ENCODE measurements at regions not wholly inside any gene's neighbourhood (a gene's known extent, or its start where the extent isn't known, plus 50 kb on each side); places are given as distances from the start of the nearest gene placed in this dataset.

DNA sequence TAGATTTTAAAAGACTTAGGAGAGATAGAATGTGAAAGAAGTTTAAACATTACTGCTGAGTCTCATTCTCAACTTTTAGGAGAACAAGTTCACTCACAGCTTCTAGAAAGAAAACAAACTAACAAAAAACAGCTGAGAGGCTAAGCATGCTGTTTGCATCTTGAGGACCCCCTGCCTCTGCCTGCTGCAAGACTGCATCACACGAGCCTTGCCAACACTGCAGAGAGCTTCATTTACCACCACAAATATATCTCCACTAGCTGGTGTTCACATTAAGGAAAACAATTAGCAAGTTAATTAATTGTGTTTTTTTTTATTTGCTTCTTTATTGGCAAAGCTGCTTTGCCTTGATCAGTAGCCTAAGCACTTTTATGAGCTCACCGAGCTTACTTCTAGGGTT is 336.6 kb upstream of the KIAA1217 start:
- H3K4me1 ChIP-seq (ENCODE audit: control insufficient read depth in 1 of 2, insufficient read depth in 2 of 2, low read length in 2 of 2) = no peaks in the 10 kb centered on the region
- intact Hi-C loops (cut with micrococcal nuclease) = no loop called here
- no peak overlapping the region for H3K27ac ChIP-seq (ENCODE audit: low read depth, low read length)
- no peak overlapping the region for H3K4me2 ChIP-seq (ENCODE audit: low read length)
- ChIA-PET POLR2A (no interaction called here), CTCF (no interaction called here), RAD21 (ENCODE audit: low non-redundant PET in 1 of 2, low total read pairs in 2 of 2, uncharacterized antibody in 2 of 2, unreplicated experiment in 2 of 2) (no interaction called here)
- no peak for ATAC-seq
- no peaks in the 10 kb centered on the region; a peak in 1 of 4 replicates for H3K9me3 ChIP-seq (ENCODE audit: control insufficient read depth in 1 of 2, insufficient read depth in 1 of 2, low read depth in 1 of 2, low read length in 2 of 2)
- no peak overlapping the region for H2AFZ ChIP-seq (ENCODE audit: low read depth, low read length, poor library complexity, severe bottlenecking)
- no peak overlapping the region for H3K9ac ChIP-seq (ENCODE audit: low read length)
- TF ChIP-seq REST (IDR thresholded peaks at IDR 0.05; ENCODE audit: low read depth) (no peak), ZFX (IDR thresholded peaks at IDR 0.05) (no peak)
- H3K27me3 ChIP-seq (ENCODE audit: insufficient read depth, low read length) = 0 out of 2 replicates have a peak, but pooled peaks cover 3% of the 10 kb centered on the region
- BruUV-seq (replicated peaks) = no TSS peak
- H3K36me3 ChIP-seq (ENCODE audit: control insufficient read depth in 1 of 2, insufficient read depth in 2 of 2, low read length in 2 of 2) = no peaks in the 10 kb centered on the region
- no peak overlapping the region for H3K4me3 ChIP-seq (replicated peaks in 1 of 2; ENCODE audit: low read depth in 1 of 2, low read length in 2 of 2)
- no peaks in the 10 kb centered on the region for H3K9me2 ChIP-seq (ENCODE audit: insufficient read depth)
- no peaks in the 10 kb centered on the region; the same call in 1 of the 2 replicates for H4K20me1 ChIP-seq (ENCODE audit: insufficient read depth)
- H3K79me2 ChIP-seq (ENCODE audit: insufficient read depth, low read length) = no peaks in the 10 kb centered on the region
- no peak for DNase-seq (ENCODE audit: low read depth, low spot score)

DNA sequence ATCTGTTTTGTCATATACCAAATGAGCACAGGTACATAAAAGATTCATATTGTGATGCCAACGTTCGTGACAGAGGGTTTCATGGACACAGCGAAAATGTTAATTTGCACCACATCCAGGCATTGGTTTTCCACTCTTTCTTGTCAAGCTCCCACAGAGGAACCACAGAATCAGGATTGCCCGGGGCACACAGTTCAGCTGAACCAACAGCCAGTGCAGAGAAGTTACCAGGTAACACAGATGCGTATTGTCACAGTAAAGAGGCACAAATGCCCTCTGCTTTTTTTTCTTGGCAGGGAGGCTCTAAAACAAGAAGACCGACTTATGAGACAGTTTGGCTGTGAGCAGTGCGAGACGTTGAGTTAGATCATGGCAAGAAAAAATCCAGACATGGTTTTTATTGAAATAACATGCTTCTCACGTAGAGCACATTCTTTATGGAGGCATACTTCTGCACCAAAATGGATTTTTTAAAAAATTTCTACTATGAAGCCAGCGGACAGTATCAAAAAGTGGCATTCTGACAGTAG is 331.1 kb upstream of the KIAA1217 start:
- no peak overlapping the region for H3K27ac ChIP-seq (ENCODE audit: low read depth, low read length)
- no peak for TF ChIP-seq JUND (IDR thresholded peaks at IDR 0.05)
- no peak for TF ChIP-seq FOSL1 (IDR thresholded peaks at IDR 0.05; ENCODE audit: low read depth)
- TF ChIP-seq POLR2AphosphoS5 (IDR thresholded peaks at IDR 0.05; ENCODE audit: low read depth, low read length) = no peak
- TF ChIP-seq, protein P1, sequence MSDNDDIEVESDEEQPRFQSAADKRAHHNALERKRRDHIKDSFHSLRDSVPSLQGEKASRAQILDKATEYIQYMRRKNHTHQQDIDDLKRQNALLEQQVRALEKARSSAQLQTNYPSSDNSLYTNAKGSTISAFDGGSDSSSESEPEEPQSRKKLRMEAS (IDR thresholded peaks at IDR 0.05) = no peak
- TF ChIP-seq RAD21 (IDR thresholded peaks at IDR 0.05; ENCODE audit: low read depth) = no peak
- no peak for TF ChIP-seq CEBPB (IDR thresholded peaks at IDR 0.05; ENCODE audit: low read depth)
- TF ChIP-seq TCF7L2 (IDR thresholded peaks at IDR 0.05; ENCODE audit: borderline replicate concordance, extremely low read depth, insufficient read depth, insufficient read length) = no peak
- TF ChIP-seq ZFX (IDR thresholded peaks at IDR 0.05) = no peak
- TF ChIP-seq, protein P2, sequence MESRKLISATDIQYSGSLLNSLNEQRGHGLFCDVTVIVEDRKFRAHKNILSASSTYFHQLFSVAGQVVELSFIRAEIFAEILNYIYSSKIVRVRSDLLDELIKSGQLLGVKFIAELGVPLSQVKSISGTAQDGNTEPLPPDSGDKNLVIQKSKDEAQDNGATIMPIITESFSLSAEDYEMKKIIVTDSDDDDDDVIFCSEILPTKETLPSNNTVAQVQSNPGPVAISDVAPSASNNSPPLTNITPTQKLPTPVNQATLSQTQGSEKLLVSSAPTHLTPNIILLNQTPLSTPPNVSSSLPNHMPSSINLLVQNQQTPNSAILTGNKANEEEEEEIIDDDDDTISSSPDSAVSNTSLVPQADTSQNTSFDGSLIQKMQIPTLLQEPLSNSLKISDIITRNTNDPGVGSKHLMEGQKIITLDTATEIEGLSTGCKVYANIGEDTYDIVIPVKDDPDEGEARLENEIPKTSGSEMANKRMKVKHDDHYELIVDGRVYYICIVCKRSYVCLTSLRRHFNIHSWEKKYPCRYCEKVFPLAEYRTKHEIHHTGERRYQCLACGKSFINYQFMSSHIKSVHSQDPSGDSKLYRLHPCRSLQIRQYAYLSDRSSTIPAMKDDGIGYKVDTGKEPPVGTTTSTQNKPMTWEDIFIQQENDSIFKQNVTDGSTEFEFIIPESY (IDR thresholded peaks at IDR 0.05; ENCODE audit: extremely low read depth, insufficient replicate concordance, low read length) = no peak
- TF ChIP-seq EZH2phosphoT487 (IDR thresholded peaks at IDR 0.05; ENCODE audit: borderline replicate concordance) = no peak
- TF ChIP-seq ZNF274 (IDR thresholded peaks at IDR 0.05; ENCODE audit: low read depth, low read length) = no peak
- TF ChIP-seq ELF1 (IDR thresholded peaks at IDR 0.05; ENCODE audit: borderline replicate concordance, low read depth) = no peak
- no peak for TF ChIP-seq SIN3A (IDR thresholded peaks at IDR 0.05; ENCODE audit: low read depth)

More for the DNA sequence above, 331.1 kb upstream of the KIAA1217 start:
- Histone ChIP-seq H3K79me2 (ENCODE audit: insufficient read depth, low read length) (no peaks in the 10 kb centered on the region), H3K36me3 (ENCODE audit: control insufficient read depth in 1 of 2, insufficient read depth in 2 of 2, low read length in 2 of 2) (no peaks in the 10 kb centered on the region), H4K20me1 (ENCODE audit: insufficient read depth) (no peaks in the 10 kb centered on the region), H3K27me3 (ENCODE audit: insufficient read depth, low read length) (no peaks in the 10 kb centered on the region), H3K4me3 (replicated peaks in 1 of 2; ENCODE audit: low read depth in 1 of 2, low read length in 2 of 2) (no peak overlapping the region), H2AFZ (ENCODE audit: low read depth, low read length, poor library complexity, severe bottlenecking) (no peak overlapping the region), H3K9me3 (ENCODE audit: control insufficient read depth in 1 of 2, insufficient read depth in 1 of 2, low read depth in 1 of 2, low read length in 2 of 2) (no peaks in the 10 kb centered on the region), H3K4me2 (ENCODE audit: low read length) (no peak overlapping the region), H3K4me1 (ENCODE audit: control insufficient read depth in 1 of 2, insufficient read depth in 2 of 2, low read length in 2 of 2) (no peaks in the 10 kb centered on the region), H3K9me2 (ENCODE audit: insufficient read depth) (no peaks in the 10 kb centered on the region), H3K9ac (ENCODE audit: low read length) (no peak overlapping the region)
- intact Hi-C loops (cut with micrococcal nuclease) = no loop called here
- ChIA-PET POLR2A (no interaction called here), RAD21 (ENCODE audit: low non-redundant PET in 1 of 2, low total read pairs in 2 of 2, uncharacterized antibody in 2 of 2, unreplicated experiment in 2 of 2) (no interaction called here), CTCF (no interaction called here)
- ATAC-seq (no peak), DNase-seq (ENCODE audit: low read depth, low spot score) (no peak)
- no TSS peak for BruUV-seq (replicated peaks)
